Suprapubic skin (tissue), 4 donors: ENCODE measurements at regions not wholly inside any gene's neighbourhood (a gene's known extent, or its start where the extent isn't known, plus 50 kb on each side); places are given as distances from the start of the nearest gene placed in this dataset.
"Not testable (repeated sequence)": the region's sequence is repeated elsewhere in the genome, so short reads cannot be mapped to it uniquely, and the experiment has no call there.

Experiments
- EP300 ChIP-seq: sonication (generic); formaldehyde crosslinking; IDR thresholded peaks from one replicate; pipeline ENCODE4 v1.6.1; 2017; ENCODE audit warnings: antibody characterized with exemption
- POLR2A ChIP-seq, 2 donors: fragments of 450-650 bp; IDR thresholded peaks; one replicate each; pipeline ENCODE4 v1.6.1; 2017; ENCODE audit warnings: antibody characterized with exemption in 2 of 2, mild to moderate bottlenecking in 2 of 2, moderate library complexity in 2 of 2
- POLR2AphosphoS5 ChIP-seq, 3 donors: sonication (generic); formaldehyde crosslinking; IDR thresholded peaks; one replicate each; pipeline ENCODE4 v1.6.1; 2017; ENCODE audit warnings: antibody characterized with exemption in 3 of 3
- TF ChIP-seq, protein P1 (sequence below), 2 donors: fragments of 200-600 bp in 1 of 2; fragments of 450-650 bp in 1 of 2; sonication (generic) in 1 of 2; IDR thresholded peaks; one replicate each; pipeline ENCODE4 v1.5.1; 2016 to 2019; ENCODE audit warnings: antibody characterized with exemption in 2 of 2, mild to moderate bottlenecking in 1 of 2, moderate library complexity in 1 of 2

DNA sequence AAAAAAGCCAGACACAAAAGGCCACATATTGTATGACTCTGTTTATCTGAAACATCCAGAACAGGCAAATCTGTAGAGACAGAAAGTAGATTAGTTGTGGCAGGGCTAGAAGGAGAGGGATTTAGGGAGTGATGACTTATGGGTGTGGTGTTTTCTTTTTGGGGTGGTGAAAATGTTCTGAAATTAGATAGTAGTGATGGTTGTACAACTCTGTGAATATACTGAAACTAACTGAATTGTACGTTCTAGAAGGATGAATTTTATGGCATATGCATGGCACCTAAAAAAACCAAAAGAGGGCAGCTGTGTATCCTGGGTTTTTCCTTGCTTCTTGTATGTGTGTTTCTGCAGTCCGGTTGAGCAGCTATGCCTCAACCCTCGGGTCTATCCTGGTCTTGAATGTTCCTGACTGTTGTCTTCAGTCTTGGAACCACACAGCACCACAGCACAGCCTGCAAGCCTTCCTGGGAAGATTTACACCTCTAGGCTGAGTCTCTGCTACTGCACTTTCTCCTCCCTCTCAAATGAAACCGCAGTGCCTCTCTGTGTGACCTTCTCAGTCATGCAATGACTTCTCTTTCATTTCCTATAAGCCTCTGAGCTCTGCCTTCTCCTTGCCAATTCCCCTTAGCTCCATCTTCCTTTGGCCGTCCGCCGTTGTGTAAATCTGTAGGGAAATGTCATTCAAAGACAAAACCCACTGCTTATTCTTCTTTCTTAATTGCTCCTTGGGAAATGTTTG lies 269.1 kb upstream of the PLGLB1 start:
- TF ChIP-seq, protein P1, sequence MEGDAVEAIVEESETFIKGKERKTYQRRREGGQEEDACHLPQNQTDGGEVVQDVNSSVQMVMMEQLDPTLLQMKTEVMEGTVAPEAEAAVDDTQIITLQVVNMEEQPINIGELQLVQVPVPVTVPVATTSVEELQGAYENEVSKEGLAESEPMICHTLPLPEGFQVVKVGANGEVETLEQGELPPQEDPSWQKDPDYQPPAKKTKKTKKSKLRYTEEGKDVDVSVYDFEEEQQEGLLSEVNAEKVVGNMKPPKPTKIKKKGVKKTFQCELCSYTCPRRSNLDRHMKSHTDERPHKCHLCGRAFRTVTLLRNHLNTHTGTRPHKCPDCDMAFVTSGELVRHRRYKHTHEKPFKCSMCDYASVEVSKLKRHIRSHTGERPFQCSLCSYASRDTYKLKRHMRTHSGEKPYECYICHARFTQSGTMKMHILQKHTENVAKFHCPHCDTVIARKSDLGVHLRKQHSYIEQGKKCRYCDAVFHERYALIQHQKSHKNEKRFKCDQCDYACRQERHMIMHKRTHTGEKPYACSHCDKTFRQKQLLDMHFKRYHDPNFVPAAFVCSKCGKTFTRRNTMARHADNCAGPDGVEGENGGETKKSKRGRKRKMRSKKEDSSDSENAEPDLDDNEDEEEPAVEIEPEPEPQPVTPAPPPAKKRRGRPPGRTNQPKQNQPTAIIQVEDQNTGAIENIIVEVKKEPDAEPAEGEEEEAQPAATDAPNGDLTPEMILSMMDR (IDR thresholded peaks at IDR 0.05) = not testable (repeated sequence)
- not testable (repeated sequence) for TF ChIP-seq POLR2A (IDR thresholded peaks at IDR 0.05); POLR2AphosphoS5 (IDR thresholded peaks at IDR 0.05); EP300
